ENCODE measurements at regions not wholly inside any gene's neighbourhood (a gene's known extent, or its start where the extent isn't known, plus 50 kb on each side); places are given as distances from the start of the nearest gene placed in this dataset.

DNA sequence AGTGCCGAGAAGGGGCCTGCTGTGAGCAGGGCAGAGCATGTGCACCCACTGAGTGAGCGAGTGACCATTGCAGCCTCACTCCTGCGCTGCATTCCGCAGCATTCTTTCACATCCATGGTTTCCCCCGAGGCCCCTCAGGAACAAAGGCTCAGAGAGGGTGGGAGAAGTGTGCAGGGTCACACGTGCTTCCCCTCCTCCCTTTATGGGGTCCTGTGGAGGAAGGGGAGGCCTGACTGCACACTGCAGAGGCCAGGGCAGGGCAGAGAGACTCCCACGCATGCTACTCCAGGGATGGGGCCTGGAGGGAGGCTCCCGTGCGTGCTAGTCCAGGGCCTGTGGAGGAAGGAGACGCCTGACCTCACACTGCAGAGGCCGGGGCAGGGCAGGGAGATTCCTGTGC, 63.2 kb downstream of the DIO3 start:
- intact Hi-C loops (cut with micrococcal nuclease; ENCODE audit: unreplicated experiment) = loop anchor here (10.0 kb wide), 1 partner anchor 1240 kb away; no protein-coding TSS in a partner anchor
- CTCF ChIA-PET = no interaction called here
- Histone ChIP-seq H3K27ac (ENCODE audit: control insufficient read depth, insufficient read depth) (no peak overlapping the region), H2AFZ (ENCODE audit: control insufficient read depth, low read depth, low read length) (no peak overlapping the region), H3K36me3 (ENCODE audit: control insufficient read depth in 2 of 2, insufficient read depth in 2 of 2, low read length in 1 of 2) (no peaks in the 10 kb centered on the region), H3K27me3 (replicated peaks in 1 of 2; ENCODE audit: control insufficient read depth in 2 of 2, insufficient read depth in 2 of 2, low read length in 1 of 2) (no peaks in the 10 kb centered on the region; a peak in 1 of 4 replicates), H3K4me2 (ENCODE audit: control insufficient read depth, insufficient read depth) (no peak overlapping the region), H3K79me2 (ENCODE audit: control insufficient read depth, insufficient read depth, low read length) (no peaks in the 10 kb centered on the region), H3K4me3 (no peak overlapping the region), H4K20me1 (ENCODE audit: control insufficient read depth, insufficient read depth) (no peaks in the 10 kb centered on the region; the same call in 1 of the 2 replicates), H3K9ac (ENCODE audit: control insufficient read depth, insufficient read depth, low read length) (no peak overlapping the region), H3K9me3 (replicated peaks; ENCODE audit: control insufficient read depth, insufficient read depth, low read length) (no peaks in the 10 kb centered on the region), H3K4me1 (ENCODE audit: control insufficient read depth, insufficient read depth, low read length) (no peaks in the 10 kb centered on the region)
- BruUV-seq (replicated peaks) = no TSS peak
- in situ Hi-C loops (cut with MboI) = no loop called here
- POLR2A ChIA-PET = no interaction called here
- ATAC-seq = no peak
- RAD21 ChIA-PET (ENCODE audit: unreplicated experiment) = no interaction called here
- no peak for DNase-seq (ENCODE audit: low read depth, low spot score)
- no peak for FAIRE-seq
- TF ChIP-seq ETV6 (conservative IDR thresholded peaks at IDR 0.05 in 1 of 2, IDR thresholded peaks at IDR 0.05 in 1 of 2; ENCODE audit: borderline replicate concordance in 1 of 2, low read depth in 1 of 2) = no peak
- 12% methylated on average over 11 of the region's 11 CpGs for WGBS (ENCODE audit: insufficient coverage, insufficient replicate concordance, low lambda C conversion rate, missing lambda C conversion rate)
- SMC1A ChIA-PET (ENCODE audit: uncharacterized antibody, unreplicated experiment) = no interaction called here

DNA sequence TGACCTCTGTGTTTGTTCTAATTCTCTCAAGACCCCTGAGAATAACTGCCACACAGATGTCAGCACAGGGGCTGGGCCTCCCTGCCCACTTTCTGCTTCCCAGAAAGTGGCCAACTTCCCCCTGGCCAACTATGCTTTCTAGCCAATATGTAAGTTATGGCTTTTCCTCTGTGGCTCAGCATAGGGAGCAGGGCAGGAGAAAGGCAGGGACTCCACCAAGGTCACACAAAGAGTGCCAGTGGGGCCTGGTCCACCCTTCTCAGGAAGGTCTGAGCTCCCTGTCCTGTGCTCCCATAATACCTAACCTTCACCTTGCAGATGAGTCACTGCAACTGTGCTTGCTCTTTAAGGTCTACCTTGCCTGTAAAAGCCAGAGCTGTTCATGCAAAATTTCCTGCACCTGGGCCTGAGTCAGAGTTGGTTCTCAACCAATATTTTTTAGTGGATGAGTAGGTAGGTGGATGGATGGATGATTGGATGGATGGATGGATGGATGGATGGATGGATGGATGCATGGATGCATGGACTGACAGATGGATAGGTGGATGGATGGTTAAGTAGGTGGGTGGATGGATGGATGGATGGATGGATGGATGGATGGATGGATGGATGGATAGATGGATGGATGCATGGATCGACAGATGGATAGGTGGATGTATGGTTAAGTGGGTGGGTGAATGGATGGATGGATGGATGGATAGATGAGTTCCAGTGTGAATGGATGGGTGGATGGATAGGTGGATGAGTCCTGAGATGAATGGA, 64.2 kb downstream of the DIO3 start:
- ATAC-seq (no peak), FAIRE-seq (no peak), DNase-seq (ENCODE audit: low read depth, low spot score) (no peak)
- no peak overlapping the region for H3K4me2 ChIP-seq (ENCODE audit: control insufficient read depth, insufficient read depth)
- no peaks in the 10 kb centered on the region for H3K9me3 ChIP-seq (replicated peaks; ENCODE audit: control insufficient read depth, insufficient read depth, low read length)
- ChIA-PET RAD21 (ENCODE audit: unreplicated experiment) (no interaction called here), POLR2A (no interaction called here), SMC1A (ENCODE audit: uncharacterized antibody, unreplicated experiment) (no interaction called here), CTCF (no interaction called here)
- H3K27ac ChIP-seq (ENCODE audit: control insufficient read depth, insufficient read depth) = no peak overlapping the region
- no peaks in the 10 kb centered on the region for H3K36me3 ChIP-seq (ENCODE audit: control insufficient read depth in 2 of 2, insufficient read depth in 2 of 2, low read length in 1 of 2)
- no peak overlapping the region for H3K9ac ChIP-seq (ENCODE audit: control insufficient read depth, insufficient read depth, low read length)
- H2AFZ ChIP-seq (ENCODE audit: control insufficient read depth, low read depth, low read length) = no peak overlapping the region
- WGBS (ENCODE audit: insufficient coverage, insufficient replicate concordance, low lambda C conversion rate, missing lambda C conversion rate) = 33% methylated on average over 1 of the region's 1 CpG
- intact Hi-C loops (cut with micrococcal nuclease; ENCODE audit: unreplicated experiment) (loop anchor here (10.0 kb wide), 1 partner anchor 1241 kb away; no protein-coding TSS in a partner anchor), in situ Hi-C loops (cut with MboI) (loop anchor here (5.0 kb wide), 1 partner anchor 1243 kb away; no protein-coding TSS in a partner anchor)
- no peak overlapping the region for H3K4me3 ChIP-seq
- no peaks in the 10 kb centered on the region; the same call in 1 of the 2 replicates for H4K20me1 ChIP-seq (ENCODE audit: control insufficient read depth, insufficient read depth)
- no TSS peak for BruUV-seq (replicated peaks)
- H3K79me2 ChIP-seq (ENCODE audit: control insufficient read depth, insufficient read depth, low read length) = no peaks in the 10 kb centered on the region
- H3K4me1 ChIP-seq (ENCODE audit: control insufficient read depth, insufficient read depth, low read length) = no peaks in the 10 kb centered on the region
- H3K27me3 ChIP-seq (replicated peaks in 1 of 2; ENCODE audit: control insufficient read depth in 2 of 2, insufficient read depth in 2 of 2, low read length in 1 of 2) = no peaks in the 10 kb centered on the region; a peak in 1 of 4 replicates
- TF ChIP-seq HCFC1 (IDR thresholded peaks at IDR 0.05; ENCODE audit: low read length) (no peak), CEBPB (IDR thresholded peaks at IDR 0.05; ENCODE audit: borderline replicate concordance in 1 of 2, low read depth in 2 of 2, low read length in 2 of 2) (no peak), HDGF (IDR thresholded peaks at IDR 0.05) (no peak)
- TF ChIP-seq, protein P1, sequence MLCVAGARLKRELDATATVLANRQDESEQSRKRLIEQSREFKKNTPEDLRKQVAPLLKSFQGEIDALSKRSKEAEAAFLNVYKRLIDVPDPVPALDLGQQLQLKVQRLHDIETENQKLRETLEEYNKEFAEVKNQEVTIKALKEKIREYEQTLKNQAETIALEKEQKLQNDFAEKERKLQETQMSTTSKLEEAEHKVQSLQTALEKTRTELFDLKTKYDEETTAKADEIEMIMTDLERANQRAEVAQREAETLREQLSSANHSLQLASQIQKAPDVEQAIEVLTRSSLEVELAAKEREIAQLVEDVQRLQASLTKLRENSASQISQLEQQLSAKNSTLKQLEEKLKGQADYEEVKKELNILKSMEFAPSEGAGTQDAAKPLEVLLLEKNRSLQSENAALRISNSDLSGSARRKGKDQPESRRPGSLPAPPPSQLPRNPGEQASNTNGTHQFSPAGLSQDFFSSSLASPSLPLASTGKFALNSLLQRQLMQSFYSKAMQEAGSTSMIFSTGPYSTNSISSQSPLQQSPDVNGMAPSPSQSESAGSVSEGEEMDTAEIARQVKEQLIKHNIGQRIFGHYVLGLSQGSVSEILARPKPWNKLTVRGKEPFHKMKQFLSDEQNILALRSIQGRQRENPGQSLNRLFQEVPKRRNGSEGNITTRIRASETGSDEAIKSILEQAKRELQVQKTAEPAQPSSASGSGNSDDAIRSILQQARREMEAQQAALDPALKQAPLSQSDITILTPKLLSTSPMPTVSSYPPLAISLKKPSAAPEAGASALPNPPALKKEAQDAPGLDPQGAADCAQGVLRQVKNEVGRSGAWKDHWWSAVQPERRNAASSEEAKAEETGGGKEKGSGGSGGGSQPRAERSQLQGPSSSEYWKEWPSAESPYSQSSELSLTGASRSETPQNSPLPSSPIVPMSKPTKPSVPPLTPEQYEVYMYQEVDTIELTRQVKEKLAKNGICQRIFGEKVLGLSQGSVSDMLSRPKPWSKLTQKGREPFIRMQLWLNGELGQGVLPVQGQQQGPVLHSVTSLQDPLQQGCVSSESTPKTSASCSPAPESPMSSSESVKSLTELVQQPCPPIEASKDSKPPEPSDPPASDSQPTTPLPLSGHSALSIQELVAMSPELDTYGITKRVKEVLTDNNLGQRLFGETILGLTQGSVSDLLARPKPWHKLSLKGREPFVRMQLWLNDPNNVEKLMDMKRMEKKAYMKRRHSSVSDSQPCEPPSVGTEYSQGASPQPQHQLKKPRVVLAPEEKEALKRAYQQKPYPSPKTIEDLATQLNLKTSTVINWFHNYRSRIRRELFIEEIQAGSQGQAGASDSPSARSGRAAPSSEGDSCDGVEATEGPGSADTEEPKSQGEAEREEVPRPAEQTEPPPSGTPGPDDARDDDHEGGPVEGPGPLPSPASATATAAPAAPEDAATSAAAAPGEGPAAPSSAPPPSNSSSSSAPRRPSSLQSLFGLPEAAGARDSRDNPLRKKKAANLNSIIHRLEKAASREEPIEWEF (IDR thresholded peaks at IDR 0.05; ENCODE audit: insufficient replicate concordance, low read depth, low read length) = no peak
- TF ChIP-seq, protein P2, sequence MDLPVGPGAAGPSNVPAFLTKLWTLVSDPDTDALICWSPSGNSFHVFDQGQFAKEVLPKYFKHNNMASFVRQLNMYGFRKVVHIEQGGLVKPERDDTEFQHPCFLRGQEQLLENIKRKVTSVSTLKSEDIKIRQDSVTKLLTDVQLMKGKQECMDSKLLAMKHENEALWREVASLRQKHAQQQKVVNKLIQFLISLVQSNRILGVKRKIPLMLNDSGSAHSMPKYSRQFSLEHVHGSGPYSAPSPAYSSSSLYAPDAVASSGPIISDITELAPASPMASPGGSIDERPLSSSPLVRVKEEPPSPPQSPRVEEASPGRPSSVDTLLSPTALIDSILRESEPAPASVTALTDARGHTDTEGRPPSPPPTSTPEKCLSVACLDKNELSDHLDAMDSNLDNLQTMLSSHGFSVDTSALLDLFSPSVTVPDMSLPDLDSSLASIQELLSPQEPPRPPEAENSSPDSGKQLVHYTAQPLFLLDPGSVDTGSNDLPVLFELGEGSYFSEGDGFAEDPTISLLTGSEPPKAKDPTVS (IDR thresholded peaks at IDR 0.05; ENCODE audit: low read depth, low read length) = no peak

Measured in GM12878 (cell line).